ENCODE measurements at regions not wholly inside any gene's neighbourhood (a gene's known extent, or its start where the extent isn't known, plus 50 kb on each side); places are given as distances from the start of the nearest gene placed in this dataset.

DNA sequence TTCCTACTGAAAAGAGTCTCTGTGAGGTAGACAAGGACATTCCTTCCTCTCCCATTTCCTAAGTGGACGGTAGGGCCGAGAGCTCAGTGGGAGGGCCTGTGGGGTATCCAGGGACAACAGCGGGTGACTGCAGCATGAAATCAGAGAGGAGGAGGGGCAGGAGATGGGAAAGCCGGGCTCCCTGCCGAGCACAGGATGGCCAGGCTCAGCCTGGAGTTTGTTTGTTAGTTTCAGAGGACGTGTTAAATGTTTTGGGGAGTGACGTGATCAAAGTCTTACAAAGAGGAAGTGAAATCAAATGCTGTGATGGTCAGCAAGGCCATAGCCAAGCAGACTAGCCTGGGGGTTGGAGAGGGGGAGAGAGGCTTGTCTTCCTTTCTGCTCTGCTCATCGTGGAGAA lies 152.7 kb downstream of the ADAMTS15 start:
- TF ChIP-seq POLR2A (IDR thresholded peaks at IDR 0.05) (no peak), POLR2AphosphoS5 (IDR thresholded peaks at IDR 0.05) (peak; percentile 72), EP300 (IDR thresholded peaks at IDR 0.05) (no peak)
- TF ChIP-seq, protein P1, sequence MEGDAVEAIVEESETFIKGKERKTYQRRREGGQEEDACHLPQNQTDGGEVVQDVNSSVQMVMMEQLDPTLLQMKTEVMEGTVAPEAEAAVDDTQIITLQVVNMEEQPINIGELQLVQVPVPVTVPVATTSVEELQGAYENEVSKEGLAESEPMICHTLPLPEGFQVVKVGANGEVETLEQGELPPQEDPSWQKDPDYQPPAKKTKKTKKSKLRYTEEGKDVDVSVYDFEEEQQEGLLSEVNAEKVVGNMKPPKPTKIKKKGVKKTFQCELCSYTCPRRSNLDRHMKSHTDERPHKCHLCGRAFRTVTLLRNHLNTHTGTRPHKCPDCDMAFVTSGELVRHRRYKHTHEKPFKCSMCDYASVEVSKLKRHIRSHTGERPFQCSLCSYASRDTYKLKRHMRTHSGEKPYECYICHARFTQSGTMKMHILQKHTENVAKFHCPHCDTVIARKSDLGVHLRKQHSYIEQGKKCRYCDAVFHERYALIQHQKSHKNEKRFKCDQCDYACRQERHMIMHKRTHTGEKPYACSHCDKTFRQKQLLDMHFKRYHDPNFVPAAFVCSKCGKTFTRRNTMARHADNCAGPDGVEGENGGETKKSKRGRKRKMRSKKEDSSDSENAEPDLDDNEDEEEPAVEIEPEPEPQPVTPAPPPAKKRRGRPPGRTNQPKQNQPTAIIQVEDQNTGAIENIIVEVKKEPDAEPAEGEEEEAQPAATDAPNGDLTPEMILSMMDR (IDR thresholded peaks at IDR 0.05) = no peak
